ENCODE measurements at regions not wholly inside any gene's neighbourhood (a gene's known extent, or its start where the extent isn't known, plus 50 kb on each side); places are given as distances from the start of the nearest gene placed in this dataset.

DNA sequence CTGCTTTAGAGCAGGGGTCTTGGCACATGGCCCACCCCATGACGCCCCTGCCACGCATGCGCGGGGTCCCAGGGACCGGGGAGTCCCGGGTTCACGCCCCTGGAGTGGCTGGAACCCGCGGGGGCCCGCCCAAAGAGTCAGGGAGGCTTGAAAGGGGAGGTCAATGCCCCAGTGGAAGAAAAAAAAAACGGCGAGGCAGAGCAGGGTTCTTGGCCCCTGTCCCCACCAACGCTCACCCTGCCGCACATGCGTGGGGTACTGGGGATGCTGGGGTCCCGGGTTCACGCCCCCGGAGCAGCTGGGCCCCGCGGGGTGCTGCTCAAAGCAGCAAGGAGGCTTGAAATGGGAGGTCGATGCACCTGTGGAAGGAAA lies 319.1 kb downstream of the ALG10 start:
- TF ChIP-seq CTCF (conservative IDR thresholded peaks at IDR 0.05; ENCODE audit: low read depth, low read length) = no peak
- DNase-seq (ENCODE audit: low read depth) = no peak
- no peak overlapping the region for H3K4me3 ChIP-seq (ENCODE audit: low read depth, low read length)

DNA sequence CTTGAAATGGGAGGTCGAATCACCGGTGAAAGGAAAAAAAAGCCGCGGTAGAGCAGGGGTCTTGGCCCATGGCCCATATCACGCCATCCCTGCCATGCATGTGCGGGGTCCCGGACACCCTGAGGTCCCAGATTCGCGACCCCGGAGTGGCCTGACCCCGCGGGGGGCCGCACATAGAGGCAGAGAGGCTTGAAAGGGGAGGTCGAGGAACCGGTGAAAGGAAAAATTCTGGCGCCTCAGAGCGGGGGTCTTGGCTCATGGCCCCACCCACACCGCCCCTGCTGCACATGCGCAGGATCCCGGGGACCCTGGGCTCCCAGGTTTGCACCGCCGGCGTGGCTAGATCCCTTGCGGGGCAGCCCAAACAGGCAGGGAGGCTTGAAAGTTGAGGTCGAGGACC lies 319.8 kb downstream of the ALG10 start:
- no peak overlapping the region for H3K4me3 ChIP-seq (ENCODE audit: low read depth, low read length)
- TF ChIP-seq CTCF (conservative IDR thresholded peaks at IDR 0.05; ENCODE audit: low read depth, low read length) = no peak
- DNase-seq (ENCODE audit: low read depth) = no peak

GRCh38 chr12:34343345-34343744 lies 321.0 kb downstream of the ALG10 start:
- no peak for DNase-seq (ENCODE audit: low read depth)
- TF ChIP-seq CTCF (conservative IDR thresholded peaks at IDR 0.05; ENCODE audit: low read depth, low read length) = no peak
- H3K4me3 ChIP-seq (ENCODE audit: low read depth, low read length) = no peak overlapping the region

DNA sequence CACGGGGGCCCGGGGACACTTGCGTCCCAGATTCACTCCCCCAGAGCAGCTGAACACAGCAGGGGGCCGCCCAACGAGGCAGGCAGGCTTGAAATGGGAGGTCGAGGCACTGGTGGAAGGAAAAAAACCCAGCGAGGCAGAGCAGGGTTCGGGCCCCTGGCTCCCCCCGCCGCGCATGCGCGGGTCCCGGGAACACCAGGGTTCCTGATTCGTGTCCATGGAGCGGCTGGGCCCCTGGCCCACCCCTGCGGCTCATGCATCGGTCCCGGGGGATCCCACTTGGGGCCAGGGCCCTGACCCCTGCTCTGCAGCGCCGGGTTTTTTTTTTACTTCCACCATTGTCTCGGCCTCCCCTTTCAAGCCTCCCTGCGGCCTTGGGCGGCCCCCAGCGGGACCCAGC lies 321.5 kb downstream of the ALG10 start:
- DNase-seq (ENCODE audit: low read depth) = no peak
- no peak overlapping the region for H3K4me3 ChIP-seq (ENCODE audit: low read depth, low read length)
- no peak for TF ChIP-seq CTCF (conservative IDR thresholded peaks at IDR 0.05; ENCODE audit: low read depth, low read length)

GRCh38 chr12:34344851-34345522 lies 322.7 kb downstream of the ALG10 start:
- no peak for TF ChIP-seq CTCF (conservative IDR thresholded peaks at IDR 0.05; ENCODE audit: low read depth, low read length)
- no peak for DNase-seq (ENCODE audit: low read depth)
- H3K4me3 ChIP-seq (ENCODE audit: low read depth, low read length) = no peak overlapping the region

DNA sequence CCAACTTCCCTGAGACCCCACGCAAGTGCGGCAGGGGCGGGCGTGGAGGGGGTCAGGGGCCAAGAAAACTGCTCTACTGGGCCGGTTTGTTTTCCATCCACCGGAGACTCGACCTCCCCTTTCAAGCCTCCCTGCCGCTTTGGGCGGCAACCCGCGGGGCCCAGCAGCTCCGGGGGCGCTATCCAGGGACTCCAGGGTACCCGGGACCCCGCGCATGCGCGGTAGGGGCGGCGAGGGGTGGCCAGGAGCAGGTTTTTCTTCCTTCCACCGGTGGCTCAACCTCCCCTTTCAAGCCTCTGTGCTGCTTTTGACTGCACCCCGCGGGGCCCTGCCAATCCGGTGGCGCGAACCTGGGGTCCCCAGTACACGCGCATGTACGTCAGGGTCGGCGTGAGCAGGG lies 323.5 kb downstream of the ALG10 start:
- TF ChIP-seq CTCF (conservative IDR thresholded peaks at IDR 0.05; ENCODE audit: low read depth, low read length) = no peak

GRCh38 chr12:34346372-34347034 lies 324.2 kb downstream of the ALG10 start:
- DNase-seq (ENCODE audit: low read depth) = no peak
- TF ChIP-seq CTCF (conservative IDR thresholded peaks at IDR 0.05; ENCODE audit: low read depth, low read length) = no peak
- no peak overlapping the region for H3K4me3 ChIP-seq (ENCODE audit: low read depth, low read length)

More for the DNA sequence above, 323.5 kb downstream of the ALG10 start:
- no peak for DNase-seq (ENCODE audit: low read depth)
- no peak overlapping the region for H3K4me3 ChIP-seq (ENCODE audit: low read depth, low read length)
